ENCODE measurements at regions not wholly inside any gene's neighbourhood (a gene's known extent, or its start where the extent isn't known, plus 50 kb on each side); places are given as distances from the start of the nearest gene placed in this dataset.

DNA sequence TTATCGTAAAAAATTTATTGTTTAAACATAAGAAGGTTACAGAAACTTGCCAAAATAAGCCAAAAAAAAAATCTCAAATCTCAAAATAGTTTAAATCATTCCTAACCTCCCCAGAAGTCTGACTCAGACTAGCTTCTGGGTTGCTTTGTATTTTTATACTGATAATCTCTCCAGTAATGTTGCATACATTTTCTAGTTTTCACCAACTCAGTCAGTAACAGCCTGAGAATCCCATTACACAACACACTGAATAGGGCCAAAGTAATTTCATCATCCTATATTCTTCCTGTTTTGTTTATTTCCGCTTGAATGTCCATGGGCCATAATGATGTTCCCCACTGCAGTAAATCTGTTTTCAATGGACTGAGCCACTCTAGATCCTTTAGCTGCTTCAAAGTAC is 478.5 kb downstream of the GPAM start:
- TF ChIP-seq POLR2A (IDR thresholded peaks at IDR 0.05), result no peak
- TF ChIP-seq, protein P1, sequence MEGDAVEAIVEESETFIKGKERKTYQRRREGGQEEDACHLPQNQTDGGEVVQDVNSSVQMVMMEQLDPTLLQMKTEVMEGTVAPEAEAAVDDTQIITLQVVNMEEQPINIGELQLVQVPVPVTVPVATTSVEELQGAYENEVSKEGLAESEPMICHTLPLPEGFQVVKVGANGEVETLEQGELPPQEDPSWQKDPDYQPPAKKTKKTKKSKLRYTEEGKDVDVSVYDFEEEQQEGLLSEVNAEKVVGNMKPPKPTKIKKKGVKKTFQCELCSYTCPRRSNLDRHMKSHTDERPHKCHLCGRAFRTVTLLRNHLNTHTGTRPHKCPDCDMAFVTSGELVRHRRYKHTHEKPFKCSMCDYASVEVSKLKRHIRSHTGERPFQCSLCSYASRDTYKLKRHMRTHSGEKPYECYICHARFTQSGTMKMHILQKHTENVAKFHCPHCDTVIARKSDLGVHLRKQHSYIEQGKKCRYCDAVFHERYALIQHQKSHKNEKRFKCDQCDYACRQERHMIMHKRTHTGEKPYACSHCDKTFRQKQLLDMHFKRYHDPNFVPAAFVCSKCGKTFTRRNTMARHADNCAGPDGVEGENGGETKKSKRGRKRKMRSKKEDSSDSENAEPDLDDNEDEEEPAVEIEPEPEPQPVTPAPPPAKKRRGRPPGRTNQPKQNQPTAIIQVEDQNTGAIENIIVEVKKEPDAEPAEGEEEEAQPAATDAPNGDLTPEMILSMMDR (IDR thresholded peaks at IDR 0.05), result no peak
- peak in 1 of 4 donors; percentile 28 for TF ChIP-seq POLR2AphosphoS5 (IDR thresholded peaks at IDR 0.05)
- no peak for TF ChIP-seq EP300 (IDR thresholded peaks at IDR 0.05)

Data from sigmoid colon (tissue), 4 donors.